ENCODE measurements at regions not wholly inside any gene's neighbourhood (a gene's known extent, or its start where the extent isn't known, plus 50 kb on each side); places are given as distances from the start of the nearest gene placed in this dataset.

DNA sequence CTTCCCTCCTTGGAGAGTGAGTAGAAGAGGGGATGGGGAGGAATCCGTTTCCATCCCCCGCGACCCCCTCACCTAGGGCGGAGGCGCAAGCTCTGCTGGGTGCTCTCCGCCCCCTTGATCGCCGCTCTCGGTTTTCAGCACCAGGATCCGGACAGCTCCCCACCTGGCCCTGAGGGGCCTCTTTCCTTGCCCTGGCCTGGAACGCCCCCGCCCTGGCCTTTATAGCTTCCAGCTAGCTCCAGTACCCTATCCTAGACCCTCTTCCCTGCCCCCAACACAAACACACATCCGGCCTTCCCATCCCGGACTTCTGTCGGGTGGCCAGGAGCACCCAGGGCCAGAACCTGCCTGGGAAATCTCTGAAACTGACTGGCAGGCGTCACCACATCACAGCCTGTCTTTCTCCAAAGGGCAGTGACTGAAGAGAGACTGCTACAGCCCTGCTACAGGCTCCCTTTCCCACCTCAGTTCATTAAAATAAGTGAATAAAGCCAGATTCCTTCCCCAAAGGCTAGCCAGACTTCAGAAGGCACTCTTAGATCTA, 72.3 kb upstream of the LEP start:
- no peak for DNase-seq

DNA sequence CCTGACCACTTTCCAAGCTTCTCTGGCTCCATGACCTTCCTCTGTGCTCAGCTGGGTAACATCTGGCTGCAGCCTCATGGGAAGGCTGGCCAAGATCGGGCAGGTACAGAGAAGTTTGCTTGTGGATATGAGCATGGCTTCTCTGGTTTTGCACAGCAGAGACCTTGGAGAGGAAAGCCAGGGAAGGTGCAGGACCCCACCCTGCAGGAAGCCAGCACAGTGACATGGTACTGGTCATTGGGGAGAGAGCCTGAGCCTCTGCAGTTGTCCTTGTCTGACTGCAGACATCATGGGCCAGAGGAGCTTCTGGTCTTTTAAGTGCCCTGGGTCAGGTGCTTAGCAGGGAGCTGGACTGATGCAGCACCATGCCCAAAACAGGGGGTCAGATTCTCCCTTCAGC, 70.6 kb upstream of the LEP start:
- peak; percentile 15 for DNase-seq

DNA sequence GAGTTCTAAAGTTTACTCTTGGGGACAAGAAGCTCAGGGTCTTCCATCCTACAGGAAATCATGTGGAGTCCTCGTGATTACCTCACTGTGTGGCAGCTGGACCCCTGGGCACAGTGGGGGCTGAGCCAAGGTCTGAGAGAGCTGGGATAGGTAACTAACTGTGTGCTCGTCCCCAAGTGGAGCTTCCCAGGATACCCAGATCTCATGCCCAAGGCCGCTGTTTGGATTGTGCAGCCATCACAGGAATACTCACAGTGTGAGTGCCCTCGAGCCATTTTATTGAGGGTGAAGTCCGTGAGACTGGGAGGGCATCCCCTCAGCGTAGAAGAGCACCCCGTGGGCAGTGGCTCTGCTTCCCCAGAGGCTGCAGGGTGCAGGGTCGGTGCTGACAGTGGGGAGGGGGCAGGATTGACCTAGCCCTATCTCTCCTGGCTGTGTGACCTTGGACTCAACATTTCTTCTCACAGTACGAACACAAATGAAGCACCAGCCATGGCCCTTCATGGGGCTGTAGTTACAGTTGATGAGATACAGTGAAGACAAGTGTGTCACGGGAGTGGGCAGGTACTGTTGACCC, 69.6 kb upstream of the LEP start:
- peak; percentile 15 for DNase-seq

DNA sequence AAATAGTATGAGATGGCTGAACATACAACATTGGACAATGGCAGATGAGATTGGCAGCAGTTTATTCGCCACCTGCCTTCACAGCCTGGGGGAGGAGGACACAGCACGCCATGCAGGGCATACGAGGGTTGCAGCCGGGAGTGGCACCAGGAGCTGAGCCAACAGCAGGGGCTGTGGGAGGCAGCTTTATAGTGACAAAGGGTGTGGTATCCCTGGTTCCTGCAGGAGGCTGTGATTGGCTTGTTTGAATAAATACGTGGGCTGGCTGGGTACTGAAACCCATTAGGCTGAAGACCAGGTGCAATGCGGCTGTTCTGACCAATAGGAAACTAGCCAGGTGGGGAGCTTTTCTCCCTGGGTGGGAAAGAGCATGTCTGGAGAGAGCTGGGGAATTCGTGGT, 68.9 kb upstream of the LEP start:
- peak; percentile 5 for DNase-seq

DNA sequence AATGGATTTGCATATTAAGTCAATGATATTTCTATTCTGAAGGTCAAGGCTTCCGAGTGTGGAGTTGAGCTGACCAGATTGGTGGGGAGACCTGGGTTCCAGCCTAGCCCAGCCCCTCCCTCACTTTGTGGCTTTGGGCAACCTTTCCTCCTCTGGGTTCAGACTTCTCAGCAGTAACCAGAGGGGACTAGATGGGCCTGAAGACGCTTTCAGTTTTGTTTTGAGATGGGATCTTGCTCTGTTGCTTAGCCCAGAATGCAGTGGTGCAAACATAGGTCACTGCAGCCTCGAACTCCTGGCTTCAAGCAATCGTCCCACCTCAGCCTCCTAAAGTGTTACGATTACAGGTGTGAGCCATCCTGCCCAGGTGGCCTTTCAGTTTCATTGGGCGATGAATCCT, 68.1 kb upstream of the LEP start:
- no peak for DNase-seq

DNA sequence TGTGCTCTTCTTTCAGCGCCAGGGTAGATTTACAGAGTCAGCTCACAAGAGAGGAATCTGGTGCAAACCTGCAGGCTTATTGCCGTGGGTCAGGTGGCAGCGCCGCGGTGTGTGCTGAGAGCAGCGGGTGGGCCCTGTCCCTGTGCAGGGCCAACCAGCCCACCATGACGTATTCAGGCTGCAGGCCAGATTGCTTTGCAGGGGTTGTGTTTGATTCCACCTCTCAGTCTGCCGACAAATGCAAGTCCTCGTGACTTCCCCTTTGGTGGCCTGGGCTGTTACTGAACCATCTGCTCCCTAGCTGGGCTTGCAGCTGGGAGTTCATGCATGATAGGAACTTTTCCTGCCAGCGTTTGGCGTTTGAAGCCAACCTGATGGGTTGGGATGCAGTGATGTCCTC, 66.7 kb upstream of the LEP start:
- peak; percentile 8 for DNase-seq

DNA sequence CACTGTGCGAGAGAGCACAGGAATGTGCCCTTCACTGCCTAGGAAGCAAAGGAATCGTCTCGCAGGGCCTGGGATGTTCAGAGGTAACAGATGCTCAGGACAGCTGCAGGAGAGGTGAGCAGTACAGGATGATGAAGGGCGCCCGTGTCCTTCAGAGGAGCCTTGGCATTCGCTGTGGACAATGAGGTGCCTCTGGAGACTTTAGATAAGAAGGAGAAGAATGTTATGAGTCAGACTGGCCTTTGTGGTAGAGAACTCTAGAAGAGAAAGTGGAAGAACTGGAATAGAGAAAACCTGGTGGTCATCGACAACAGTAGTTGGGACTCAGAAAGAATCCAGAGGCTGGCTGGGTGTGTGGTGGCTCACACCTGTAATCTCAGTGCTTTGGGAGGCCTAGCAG, 64.4 kb upstream of the LEP start:
- DNase-seq: peak; percentile 6

DNA sequence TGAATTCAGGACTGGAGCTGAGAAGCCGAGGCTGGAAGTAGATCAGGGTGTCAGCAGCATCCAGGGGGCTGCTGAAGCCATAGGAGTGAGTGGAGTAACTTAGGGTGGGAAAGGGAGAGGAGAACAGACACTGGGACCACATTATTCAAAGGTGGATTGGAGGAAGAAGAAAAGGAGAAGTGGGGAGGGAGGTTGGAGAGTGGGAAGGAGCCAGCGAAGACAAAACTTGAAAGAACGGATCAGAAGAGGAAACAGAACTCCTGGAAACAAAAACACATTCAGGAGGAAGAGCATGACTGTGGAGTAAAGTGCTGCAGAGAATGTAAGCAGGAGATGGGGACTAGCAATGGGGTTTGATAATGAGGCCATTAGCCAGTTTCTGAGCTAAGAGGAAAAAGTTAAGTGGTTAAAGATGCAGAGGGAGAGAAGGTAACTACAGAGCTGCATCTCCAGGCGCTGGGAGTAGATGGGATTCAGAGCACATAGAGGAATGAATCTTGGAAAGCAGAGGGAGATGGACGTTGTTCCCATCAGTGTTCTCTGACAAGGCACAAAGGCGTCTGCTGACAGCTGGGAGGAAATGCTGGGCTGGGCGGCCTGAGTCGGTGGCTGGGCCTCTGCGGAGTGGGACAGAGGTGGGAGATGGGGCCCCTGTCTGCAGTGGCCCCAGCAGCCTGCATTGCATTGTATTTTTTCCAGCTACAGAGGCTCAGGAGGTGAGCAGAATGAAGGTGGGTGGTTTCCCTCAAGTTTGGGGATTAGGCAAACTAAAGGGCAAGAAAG, 63.1 kb upstream of the LEP start:
- DNase-seq: peak; percentile 4

DNA sequence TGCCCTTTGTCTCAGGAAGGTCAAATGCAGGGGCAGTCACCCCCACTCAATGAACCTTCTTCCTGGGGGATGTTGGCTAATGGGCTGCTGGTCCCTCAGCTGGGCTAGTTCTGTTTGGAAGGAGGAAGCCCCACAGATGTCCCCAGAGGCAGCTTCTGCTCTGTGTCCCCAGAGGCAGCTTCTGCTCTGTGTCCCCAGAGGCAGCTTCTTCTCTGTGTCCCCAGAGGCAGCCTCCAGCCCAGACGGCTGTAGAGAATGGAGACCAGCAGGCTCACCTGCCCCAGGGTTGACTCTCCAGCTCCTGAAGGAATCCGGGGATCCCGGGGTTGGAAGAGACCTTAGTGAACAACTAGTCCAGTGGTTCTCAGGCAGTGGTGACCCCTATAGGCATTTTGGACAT, 62.5 kb upstream of the LEP start:
- peak; percentile 33 for DNase-seq

DNA sequence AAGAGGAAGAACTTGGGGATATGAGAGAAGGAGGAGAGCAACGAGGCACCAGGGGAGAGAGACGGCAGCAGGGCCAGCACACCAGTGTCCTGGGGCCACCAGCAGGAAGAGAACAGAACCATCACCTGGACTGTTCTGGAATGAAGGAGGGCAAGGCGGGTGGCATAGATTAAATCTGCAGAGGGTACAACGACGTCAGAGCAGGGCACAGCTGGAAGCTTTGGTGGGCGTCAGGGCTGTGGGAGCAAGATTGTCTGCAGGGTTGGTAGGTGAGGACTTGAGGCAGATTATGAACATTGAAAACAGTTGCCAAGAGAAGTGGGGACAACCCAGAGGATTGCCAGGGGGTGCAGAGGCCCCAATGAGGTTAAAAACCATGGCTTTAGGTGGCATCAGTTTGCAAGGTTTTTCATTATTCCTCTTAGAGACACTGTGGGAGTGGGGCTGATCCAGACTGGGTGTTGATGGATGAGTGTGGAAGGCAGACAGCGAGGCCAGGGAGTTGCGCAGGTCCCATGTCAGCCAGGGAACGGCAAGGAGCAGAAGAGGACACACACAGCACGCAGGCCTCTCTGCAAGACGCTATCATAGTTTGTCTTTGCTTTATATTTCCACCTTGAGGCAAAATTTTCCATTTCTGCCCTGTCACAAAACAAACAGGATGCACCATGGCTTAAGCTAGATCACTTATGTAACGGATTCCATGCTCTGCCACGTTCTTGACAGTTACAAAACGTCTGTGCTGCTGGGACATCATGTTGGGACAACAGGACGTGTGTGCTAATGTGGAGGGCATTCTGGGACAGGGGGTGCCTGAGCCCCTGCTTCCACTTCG, 52.5 kb upstream of the LEP start:
- DNase-seq: peak; percentile 10

DNA sequence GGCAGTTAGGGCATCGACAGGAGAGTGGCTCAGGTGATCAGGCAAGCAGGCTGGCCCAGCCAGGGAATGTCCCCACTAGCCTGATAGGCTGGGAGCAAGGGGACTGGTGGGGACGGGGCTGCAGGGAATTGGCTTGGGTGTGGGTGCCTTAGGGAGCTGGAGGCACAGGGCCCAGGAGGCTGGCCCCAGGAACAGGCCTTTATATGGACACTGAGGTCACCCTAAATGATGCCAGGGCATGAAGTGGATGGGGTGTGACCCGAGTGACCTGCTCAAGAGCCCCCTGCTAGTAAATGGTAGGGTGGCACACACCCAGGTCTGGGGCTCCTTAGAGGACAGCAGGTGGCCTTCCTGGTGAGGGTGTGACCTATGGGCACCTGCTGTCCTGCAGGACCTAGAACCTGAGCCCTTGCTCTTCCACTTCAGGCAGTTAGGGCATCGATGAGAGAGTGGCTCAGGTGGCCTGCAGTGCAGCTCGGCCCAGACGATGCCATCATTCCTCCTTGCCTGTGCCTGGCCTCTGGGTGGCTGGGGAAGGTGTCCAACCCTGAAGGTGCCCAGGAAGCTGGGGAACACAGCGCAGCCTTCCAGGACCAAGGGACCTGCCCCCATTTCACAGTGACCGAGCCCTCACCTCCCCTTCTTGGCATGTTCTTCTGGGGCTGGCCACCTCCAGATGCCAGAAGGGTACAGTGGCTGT, 51.7 kb upstream of the LEP start:
- DNase-seq: peak; percentile 14

DNA sequence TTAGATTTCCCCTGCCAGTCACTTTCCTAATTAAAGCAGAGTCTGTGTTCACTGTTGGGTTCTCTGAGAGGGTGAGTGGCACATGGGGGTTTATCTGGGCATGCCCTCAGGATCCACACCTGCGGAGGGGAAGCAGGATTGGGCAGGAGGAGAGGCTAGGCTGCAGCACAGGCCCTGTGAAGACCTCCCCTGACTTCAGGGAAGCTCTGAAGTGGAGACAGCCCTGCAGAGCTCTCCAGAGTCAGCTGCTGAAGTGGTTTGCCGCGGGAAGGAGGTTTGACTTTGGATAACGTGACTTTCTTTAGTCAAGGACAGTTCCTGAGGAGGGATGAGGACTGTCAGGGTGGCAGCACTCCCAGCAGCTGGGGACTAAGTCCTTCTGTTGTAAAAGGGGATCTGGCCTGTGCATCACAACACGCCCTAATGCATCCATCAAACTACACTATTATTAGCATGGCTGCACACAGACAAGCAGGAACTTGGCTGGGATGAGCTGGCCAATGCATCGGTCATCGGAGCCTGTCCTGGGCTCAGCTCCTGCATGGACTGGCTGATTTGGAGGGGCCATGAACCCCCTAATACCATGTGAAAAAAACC, 50.9 kb upstream of the LEP start:
- no peak for DNase-seq

DNA sequence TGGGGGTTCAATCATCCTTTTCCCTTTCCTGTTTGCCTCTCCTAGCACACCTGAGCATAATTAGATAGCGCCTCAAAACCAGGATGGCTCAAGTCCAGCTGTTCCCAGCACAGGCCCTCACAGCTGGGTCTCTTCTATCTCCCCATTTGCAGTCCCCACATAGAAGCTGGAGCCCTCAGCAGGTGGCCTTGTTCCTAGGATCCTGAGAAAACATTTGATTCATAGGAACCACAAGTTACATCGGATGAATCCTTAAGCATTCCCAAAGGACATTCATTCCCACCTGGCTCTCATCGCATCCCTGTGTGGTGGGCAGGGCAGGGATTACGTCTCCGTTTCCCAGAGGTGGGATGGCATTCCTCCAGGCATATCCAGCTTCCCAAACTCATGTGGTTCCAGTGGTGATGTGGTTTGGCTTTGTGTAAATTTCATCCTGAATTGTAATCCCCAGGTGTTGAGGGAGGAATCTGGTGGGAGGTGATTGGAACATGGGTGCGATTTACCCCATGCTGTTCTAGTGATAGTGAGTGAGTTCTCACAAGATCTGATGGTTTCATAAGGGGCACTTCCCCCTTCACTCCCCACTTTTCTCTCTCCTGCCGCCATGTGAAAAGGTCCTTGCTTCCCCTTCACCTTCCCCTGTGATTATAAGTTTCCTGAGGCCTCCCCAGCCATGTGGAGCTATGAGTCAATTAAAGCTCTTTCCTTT, 49.8 kb upstream of the LEP start:
- no peak for DNase-seq

Data from CD4-positive, alpha-beta T cell treated with Interleukin-15 for 1 hour (primary cell).